ENCODE measurements at regions not wholly inside any gene's neighbourhood (a gene's known extent, or its start where the extent isn't known, plus 50 kb on each side); places are given as distances from the start of the nearest gene placed in this dataset.

GRCh38 chr4:153034681-153035080 lies 98.6 kb downstream of the FHDC1 start:
- Histone ChIP-seq H3K79me2 (ENCODE audit: control insufficient read depth, insufficient read depth, low read length, unreplicated experiment) (no peaks in the 10 kb centered on the region), H2AFZ (ENCODE audit: low read length, unreplicated experiment) (no peak overlapping the region), H3K27ac (ENCODE audit: low read depth, low read length) (no peak overlapping the region), H3K4me1 (ENCODE audit: control insufficient read depth, insufficient read depth, low read length, unreplicated experiment) (peaks cover 3% of the 10 kb centered on the region), H3K4me3 (ENCODE audit: low read depth, low read length) (no peak overlapping the region), H3K27me3 (ENCODE audit: insufficient read depth, low read length) (0 out of 2 replicates have a peak, but pooled peaks cover 8% of the 10 kb centered on the region), H3K36me3 (ENCODE audit: insufficient read depth, low read length) (no peaks in the 10 kb centered on the region)

GRCh38 chr4:153036931-153037482 lies 100.9 kb downstream of the FHDC1 start:
- Histone ChIP-seq H2AFZ (ENCODE audit: low read length, unreplicated experiment) (no peak overlapping the region), H3K79me2 (ENCODE audit: control insufficient read depth, insufficient read depth, low read length, unreplicated experiment) (no peaks in the 10 kb centered on the region), H3K27ac (ENCODE audit: low read depth, low read length) (no peak overlapping the region), H3K36me3 (ENCODE audit: insufficient read depth, low read length) (no peaks in the 10 kb centered on the region), H3K27me3 (ENCODE audit: insufficient read depth, low read length) (peaks cover 14% of the 10 kb centered on the region; the same call in 1 of the 2 replicates), H3K4me3 (ENCODE audit: low read depth, low read length) (no peak overlapping the region), H3K4me1 (ENCODE audit: control insufficient read depth, insufficient read depth, low read length, unreplicated experiment) (peaks cover 3% of the 10 kb centered on the region)

GRCh38 chr4:153038623-153039311 lies 102.6 kb downstream of the FHDC1 start:
- peaks cover 3% of the 10 kb centered on the region for H3K4me1 ChIP-seq (ENCODE audit: control insufficient read depth, insufficient read depth, low read length, unreplicated experiment)
- H3K4me3 ChIP-seq (ENCODE audit: low read depth, low read length): no peak overlapping the region
- H3K36me3 ChIP-seq (ENCODE audit: insufficient read depth, low read length): no peaks in the 10 kb centered on the region
- H3K27me3 ChIP-seq (ENCODE audit: insufficient read depth, low read length): peaks cover 20% of the 10 kb centered on the region; the same call in 1 of the 2 replicates
- no peaks in the 10 kb centered on the region for H3K79me2 ChIP-seq (ENCODE audit: control insufficient read depth, insufficient read depth, low read length, unreplicated experiment)
- H3K27ac ChIP-seq (ENCODE audit: low read depth, low read length): no peak overlapping the region
- no peak overlapping the region for H2AFZ ChIP-seq (ENCODE audit: low read length, unreplicated experiment)

- H3K27me3 ChIP-seq (ENCODE audit: insufficient read depth, low read length): peaks cover 29% of the 10 kb centered on the region; the same call in 1 of the 2 replicates
- no peak overlapping the region for H2AFZ ChIP-seq (ENCODE audit: low read length, unreplicated experiment)
- H3K4me1 ChIP-seq (ENCODE audit: control insufficient read depth, insufficient read depth, low read length, unreplicated experiment): peaks cover 3% of the 10 kb centered on the region
- H3K36me3 ChIP-seq (ENCODE audit: insufficient read depth, low read length): no peaks in the 10 kb centered on the region
- no peak overlapping the region for H3K27ac ChIP-seq (ENCODE audit: low read depth, low read length)
- no peaks in the 10 kb centered on the region for H3K79me2 ChIP-seq (ENCODE audit: control insufficient read depth, insufficient read depth, low read length, unreplicated experiment)
- no peak overlapping the region for H3K4me3 ChIP-seq (ENCODE audit: low read depth, low read length)
Measured at GRCh38 chr4:153039542-153040185, 103.5 kb downstream of the FHDC1 start.

GRCh38 chr4:153040677-153041076 lies 104.6 kb downstream of the FHDC1 start:
- Histone ChIP-seq H3K36me3 (ENCODE audit: insufficient read depth, low read length) (no peaks in the 10 kb centered on the region), H2AFZ (ENCODE audit: low read length, unreplicated experiment) (no peak overlapping the region), H3K79me2 (ENCODE audit: control insufficient read depth, insufficient read depth, low read length, unreplicated experiment) (no peaks in the 10 kb centered on the region), H3K27ac (ENCODE audit: low read depth, low read length) (no peak overlapping the region), H3K4me3 (ENCODE audit: low read depth, low read length) (no peak overlapping the region), H3K4me1 (ENCODE audit: control insufficient read depth, insufficient read depth, low read length, unreplicated experiment) (peaks cover 3% of the 10 kb centered on the region), H3K27me3 (ENCODE audit: insufficient read depth, low read length) (peaks cover 35% of the 10 kb centered on the region)

- H2AFZ ChIP-seq (ENCODE audit: low read length, unreplicated experiment): no peak overlapping the region
- no peak overlapping the region for H3K4me3 ChIP-seq (ENCODE audit: low read depth, low read length)
- no peak overlapping the region for H3K27ac ChIP-seq (ENCODE audit: low read depth, low read length)
- H3K36me3 ChIP-seq (ENCODE audit: insufficient read depth, low read length): no peaks in the 10 kb centered on the region
- H3K27me3 ChIP-seq (ENCODE audit: insufficient read depth, low read length): peaks cover 45% of the 10 kb centered on the region
- no peaks in the 10 kb centered on the region for H3K79me2 ChIP-seq (ENCODE audit: control insufficient read depth, insufficient read depth, low read length, unreplicated experiment)
- no peaks in the 10 kb centered on the region for H3K4me1 ChIP-seq (ENCODE audit: control insufficient read depth, insufficient read depth, low read length, unreplicated experiment)
Measured at GRCh38 chr4:153044036-153044435, 107.9 kb downstream of the FHDC1 start.

GRCh38 chr4:153045111-153045982 lies 109.2 kb downstream of the FHDC1 start:
- Histone ChIP-seq H3K27me3 (ENCODE audit: insufficient read depth, low read length) (peaks cover 36% of the 10 kb centered on the region), H3K79me2 (ENCODE audit: control insufficient read depth, insufficient read depth, low read length, unreplicated experiment) (no peaks in the 10 kb centered on the region), H3K27ac (ENCODE audit: low read depth, low read length) (no peak overlapping the region), H3K4me3 (ENCODE audit: low read depth, low read length) (no peak overlapping the region), H2AFZ (ENCODE audit: low read length, unreplicated experiment) (no peak overlapping the region), H3K4me1 (ENCODE audit: control insufficient read depth, insufficient read depth, low read length, unreplicated experiment) (no peaks in the 10 kb centered on the region), H3K36me3 (ENCODE audit: insufficient read depth, low read length) (no peaks in the 10 kb centered on the region)

GRCh38 chr4:153058671-153059060 lies 122.5 kb downstream of the FHDC1 start:
- Histone ChIP-seq H3K4me3 (ENCODE audit: low read depth, low read length) (no peak overlapping the region), H3K27ac (ENCODE audit: low read depth, low read length) (no peak overlapping the region)

GRCh38 chr4:153060196-153060595 lies 124.1 kb downstream of the FHDC1 start:
- H3K27ac ChIP-seq (ENCODE audit: low read depth, low read length): no peak overlapping the region
- H3K27me3 ChIP-seq (ENCODE audit: insufficient read depth, low read length): peaks cover 54% of the 10 kb centered on the region
- H3K4me1 ChIP-seq (ENCODE audit: control insufficient read depth, insufficient read depth, low read length, unreplicated experiment): no peaks in the 10 kb centered on the region
- no peaks in the 10 kb centered on the region for H3K79me2 ChIP-seq (ENCODE audit: control insufficient read depth, insufficient read depth, low read length, unreplicated experiment)
- no peaks in the 10 kb centered on the region for H3K36me3 ChIP-seq (ENCODE audit: insufficient read depth, low read length)
- H3K4me3 ChIP-seq (ENCODE audit: low read depth, low read length): no peak overlapping the region
- no peak overlapping the region for H2AFZ ChIP-seq (ENCODE audit: low read length, unreplicated experiment)

More at GRCh38 chr4:153058671-153059060, 122.5 kb downstream of the FHDC1 start:
- Histone ChIP-seq H2AFZ (ENCODE audit: low read length, unreplicated experiment) (no peak overlapping the region), H3K27me3 (ENCODE audit: insufficient read depth, low read length) (peaks cover 68% of the 10 kb centered on the region), H3K36me3 (ENCODE audit: insufficient read depth, low read length) (no peaks in the 10 kb centered on the region), H3K4me1 (ENCODE audit: control insufficient read depth, insufficient read depth, low read length, unreplicated experiment) (no peaks in the 10 kb centered on the region), H3K79me2 (ENCODE audit: control insufficient read depth, insufficient read depth, low read length, unreplicated experiment) (no peaks in the 10 kb centered on the region)

- no peaks in the 10 kb centered on the region for H3K4me1 ChIP-seq (ENCODE audit: control insufficient read depth, insufficient read depth, low read length, unreplicated experiment)
- no peak overlapping the region for H3K4me3 ChIP-seq (ENCODE audit: low read depth, low read length)
- no peaks in the 10 kb centered on the region for H3K36me3 ChIP-seq (ENCODE audit: insufficient read depth, low read length)
- no peak overlapping the region for H2AFZ ChIP-seq (ENCODE audit: low read length, unreplicated experiment)
- H3K27ac ChIP-seq (ENCODE audit: low read depth, low read length): no peak overlapping the region
- peaks cover 36% of the 10 kb centered on the region for H3K27me3 ChIP-seq (ENCODE audit: insufficient read depth, low read length)
- no peaks in the 10 kb centered on the region for H3K79me2 ChIP-seq (ENCODE audit: control insufficient read depth, insufficient read depth, low read length, unreplicated experiment)
Measured at GRCh38 chr4:153061971-153062370, 125.8 kb downstream of the FHDC1 start.

Measured in ACC112 (cell line).